ENCODE measurements at regions not wholly inside any gene's neighbourhood (a gene's known extent, or its start where the extent isn't known, plus 50 kb on each side); places are given as distances from the start of the nearest gene placed in this dataset.

GRCh38 chr2:160820691-160821090, 327.1 kb upstream of the RBMS1 start:
- TF ChIP-seq ZNF70 (CRISPR knock-in tag; IDR thresholded peaks at IDR 0.05) (no peak), ISL1 (CRISPR knock-in tag; IDR thresholded peaks at IDR 0.05) (no peak), RARB (CRISPR knock-in tag; IDR thresholded peaks at IDR 0.05) (no peak), POU6F1 (CRISPR knock-in tag; IDR thresholded peaks at IDR 0.05; ENCODE audit: borderline replicate concordance, low read depth) (no peak)

All from SK-N-SH treated with all-trans-retinoic acid at 6 μM for 48 hours (cell line).